ENCODE measurements at regions not wholly inside any gene's neighbourhood (a gene's known extent, or its start where the extent isn't known, plus 50 kb on each side); places are given as distances from the start of the nearest gene placed in this dataset.

GRCh38 chr15:46552316-46552715 is 917.5 kb downstream of the SQOR start:
- H3K9me3 ChIP-seq, result peaks cover 0 to 7% (median 4%) of the 10 kb centered on the region in 3 donors
- no peaks in the 10 kb centered on the region for H3K36me3 ChIP-seq
- H3K27me3 ChIP-seq, result no peaks in the 10 kb centered on the region
- H3K27ac ChIP-seq, result no peak overlapping the region
- DNase-seq, result no peak
- WGBS, 2 donors, result 64 to 72% methylated on average over 2 of the region's 2 CpGs
- TF ChIP-seq CTCF (IDR thresholded peaks at IDR 0.05) (no peak), POLR2A (IDR thresholded peaks at IDR 0.05) (no peak)
- no peak overlapping the region for H3K4me3 ChIP-seq
- H3K4me1 ChIP-seq, result no peaks in the 10 kb centered on the region
- intact Hi-C loops (cut with DNase I), result no loop called here

- H3K4me1 ChIP-seq, result no peaks in the 10 kb centered on the region
- TF ChIP-seq POLR2A (IDR thresholded peaks at IDR 0.05), result no peak
- no peak for TF ChIP-seq CTCF (IDR thresholded peaks at IDR 0.05)
- no peak for DNase-seq
These were observed 920.7 kb downstream of the SQOR start for GRCh38 chr15:46555547-46555946.

DNA sequence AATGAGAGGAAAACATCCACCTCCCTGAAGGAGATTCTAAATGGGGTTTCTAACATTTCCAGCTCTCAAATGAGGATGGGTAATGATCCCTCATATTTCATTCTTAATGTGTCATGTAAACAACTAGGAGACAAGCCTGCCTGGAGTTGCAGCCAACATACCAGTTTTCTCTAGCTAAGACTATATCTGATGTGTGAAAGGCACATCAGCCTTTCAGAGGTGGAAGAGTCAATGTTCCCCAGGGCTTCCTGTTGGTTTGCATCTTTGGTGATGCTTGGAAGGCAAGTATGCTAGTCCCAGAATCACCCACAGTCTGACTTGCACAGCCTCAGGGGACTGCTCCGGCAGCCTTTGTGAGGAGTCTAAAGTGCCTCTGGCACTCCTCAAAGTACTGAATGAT is 921.2 kb downstream of the SQOR start:
- DNase-seq, result no peak
- TF ChIP-seq POLR2A (IDR thresholded peaks at IDR 0.05) (no peak), CTCF (IDR thresholded peaks at IDR 0.05) (no peak)

More at GRCh38 chr15:46555547-46555946, 920.7 kb downstream of the SQOR start:
- H3K27ac ChIP-seq, result no peak overlapping the region
- H3K27me3 ChIP-seq, result no peaks in the 10 kb centered on the region
- no peak overlapping the region for H3K4me3 ChIP-seq
- no peaks in the 10 kb centered on the region for H3K36me3 ChIP-seq
- 25 to 53% methylated on average over 2 of the region's 2 CpGs for WGBS, 2 donors
- intact Hi-C loops (cut with DNase I), result no loop called here
- H3K9me3 ChIP-seq, result peaks cover 0 to 7% (median 4%) of the 10 kb centered on the region in 3 donors

GRCh38 chr15:46556559-46557379 is 921.9 kb downstream of the SQOR start:
- no peaks in the 10 kb centered on the region for H3K4me1 ChIP-seq
- 61 to 65% methylated on average over 5 of the region's 5 CpGs for WGBS, 2 donors
- intact Hi-C loops (cut with DNase I), result no loop called here

More for the DNA sequence above, 921.2 kb downstream of the SQOR start:
- 87 to 100% methylated on average over 1 of the region's 1 CpG for WGBS, 2 donors
- Histone ChIP-seq H3K36me3 (no peaks in the 10 kb centered on the region), H3K27ac (no peak overlapping the region), H3K9me3 (peaks cover 0 to 7% (median 4%) of the 10 kb centered on the region in 3 donors), H3K4me3 (no peak overlapping the region), H3K4me1 (no peaks in the 10 kb centered on the region), H3K27me3 (no peaks in the 10 kb centered on the region)
- intact Hi-C loops (cut with DNase I), result no loop called here

DNA sequence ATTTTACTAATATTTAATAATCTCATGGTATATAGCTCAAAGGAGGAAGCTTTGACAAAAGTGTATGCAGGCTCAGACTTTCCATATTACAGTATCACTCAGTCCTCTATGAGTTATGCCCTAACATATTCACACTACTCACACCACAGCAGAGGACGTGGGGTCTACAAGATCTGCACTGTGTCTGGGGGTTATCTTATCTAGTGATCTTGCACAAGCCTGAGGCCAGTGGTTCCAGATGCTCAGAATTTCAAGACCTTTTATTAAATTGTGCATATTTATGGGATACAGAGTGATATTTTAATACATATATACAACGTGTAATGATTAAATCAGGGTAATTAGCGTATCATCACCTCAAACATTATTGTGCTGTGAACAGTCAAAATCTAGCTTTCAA is 933.1 kb downstream of the SQOR start:
- WGBS, 2 donors, result 72 to 81% methylated on average over 3 of the region's 3 CpGs
- TF ChIP-seq CTCF (IDR thresholded peaks at IDR 0.05) (no peak), POLR2A (IDR thresholded peaks at IDR 0.05) (no peak)
- no peaks in the 10 kb centered on the region for H3K27me3 ChIP-seq
- no peak overlapping the region for H3K4me3 ChIP-seq
- H3K27ac ChIP-seq, result no peak overlapping the region
- H3K9me3 ChIP-seq, result peaks cover 0 to 11% (median 0%) of the 10 kb centered on the region in 3 donors
- H3K4me1 ChIP-seq, result no peaks in the 10 kb centered on the region
- DNase-seq, result no peak
- no peaks in the 10 kb centered on the region for H3K36me3 ChIP-seq
- intact Hi-C loops (cut with DNase I), result no loop called here

More at GRCh38 chr15:46556559-46557379, 921.9 kb downstream of the SQOR start:
- H3K36me3 ChIP-seq, result no peaks in the 10 kb centered on the region
- no peak overlapping the region for H3K4me3 ChIP-seq
- H3K27me3 ChIP-seq, result no peaks in the 10 kb centered on the region
- TF ChIP-seq POLR2A (IDR thresholded peaks at IDR 0.05), result no peak
- no peak for DNase-seq
- H3K9me3 ChIP-seq, result peaks cover 0 to 7% (median 4%) of the 10 kb centered on the region in 3 donors
- no peak overlapping the region for H3K27ac ChIP-seq

Measured in esophagus squamous epithelium (tissue), 5 donors.